DND-41 (cell line): ENCODE measurements at regions not wholly inside any gene's neighbourhood (a gene's known extent, or its start where the extent isn't known, plus 50 kb on each side); places are given as distances from the start of the nearest gene placed in this dataset.

Experiments
- ATAC-seq: fragments of 200-7000 bp; cut with Tn5 transposase; 3 replicates; pipeline ENCODE4 v1.9.1; 2021; ENCODE audit warnings: low read depth; ENCODE audit not compliant: insufficient read depth
- DNase-seq: peaks from one replicate; pipeline ENCODE4 v3.0.0-alpha.2; 2020
- H2AFZ ChIP-seq: 2 replicates; pipeline ENCODE4 v1.6.0; 2012; ENCODE audit warnings: low read depth, low read length
- H3K27ac ChIP-seq: 2 replicates; pipeline ENCODE4 v1.5.1; 2012; ENCODE audit warnings: low read length, inconsistent platforms
- H3K27me3 ChIP-seq: fragments of 200-600 bp; sonication (generic); 2 replicates; pipeline ENCODE4 v1.6.0; 2012; ENCODE audit warnings: low read length, mild to moderate bottlenecking, inconsistent platforms; ENCODE audit not compliant: insufficient read depth, poor library complexity
- H3K36me3 ChIP-seq: 2 replicates; pipeline ENCODE4 v1.5.1; 2012; ENCODE audit warnings: low read length, inconsistent platforms; ENCODE audit not compliant: insufficient read depth
- H3K4me1 ChIP-seq: 2 replicates; pipeline ENCODE4 v1.5.1; 2012; ENCODE audit warnings: mild to moderate bottlenecking, low read length; ENCODE audit not compliant: insufficient read depth
- H3K4me2 ChIP-seq: 2 replicates; pipeline ENCODE4 v1.6.0; 2012; ENCODE audit warnings: mild to moderate bottlenecking, moderate library complexity, low read length, inconsistent platforms; ENCODE audit not compliant: insufficient read depth
- H3K4me3 ChIP-seq, 2 experiments: fragments of 200-600 bp in 1 of 2; shearing (Covaris generic) in 1 of 2; 2 replicates each; pipeline ENCODE4 v1.5.1; 2012 to 2016; ENCODE audit warnings: inconsistent platforms in 2 of 2, low read length in 2 of 2, mild to moderate bottlenecking in 2 of 2, low read depth in 1 of 2, moderate library complexity in 1 of 2
- H3K79me2 ChIP-seq: 2 replicates; pipeline ENCODE4 v1.6.0; 2012; ENCODE audit warnings: low read length, inconsistent platforms; ENCODE audit not compliant: insufficient read depth
- H3K9ac ChIP-seq: 2 replicates; pipeline ENCODE4 v1.6.0; 2012; ENCODE audit warnings: low read depth, mild to moderate bottlenecking, inconsistent platforms, low read length, moderate library complexity
- H3K9me3 ChIP-seq: 2 replicates; pipeline ENCODE4 v1.5.1; 2012; ENCODE audit warnings: low read length, moderate library complexity, mild to moderate bottlenecking, inconsistent platforms; ENCODE audit not compliant: insufficient read depth, severe bottlenecking
- H4K20me1 ChIP-seq: 2 replicates; pipeline ENCODE4 v1.6.0; 2012; ENCODE audit warnings: low read length; ENCODE audit not compliant: insufficient read depth
- EZH2 ChIP-seq: IDR thresholded peaks from 3 replicates; pipeline ENCODE4 v1.6.1; 2012; ENCODE audit warnings: borderline replicate concordance, low read depth, mild to moderate bottlenecking, moderate library complexity, low read length, inconsistent platforms; ENCODE audit not compliant: severe bottlenecking
- TF ChIP-seq, protein P1 (sequence below): IDR thresholded peaks from 2 replicates; pipeline ENCODE4 v1.5.1; 2012; ENCODE audit warnings: borderline replicate concordance, low read length, moderate library complexity, mild to moderate bottlenecking; ENCODE audit not compliant: poor library complexity, severe bottlenecking; ENCODE audit errors: extremely low read depth

DNA sequence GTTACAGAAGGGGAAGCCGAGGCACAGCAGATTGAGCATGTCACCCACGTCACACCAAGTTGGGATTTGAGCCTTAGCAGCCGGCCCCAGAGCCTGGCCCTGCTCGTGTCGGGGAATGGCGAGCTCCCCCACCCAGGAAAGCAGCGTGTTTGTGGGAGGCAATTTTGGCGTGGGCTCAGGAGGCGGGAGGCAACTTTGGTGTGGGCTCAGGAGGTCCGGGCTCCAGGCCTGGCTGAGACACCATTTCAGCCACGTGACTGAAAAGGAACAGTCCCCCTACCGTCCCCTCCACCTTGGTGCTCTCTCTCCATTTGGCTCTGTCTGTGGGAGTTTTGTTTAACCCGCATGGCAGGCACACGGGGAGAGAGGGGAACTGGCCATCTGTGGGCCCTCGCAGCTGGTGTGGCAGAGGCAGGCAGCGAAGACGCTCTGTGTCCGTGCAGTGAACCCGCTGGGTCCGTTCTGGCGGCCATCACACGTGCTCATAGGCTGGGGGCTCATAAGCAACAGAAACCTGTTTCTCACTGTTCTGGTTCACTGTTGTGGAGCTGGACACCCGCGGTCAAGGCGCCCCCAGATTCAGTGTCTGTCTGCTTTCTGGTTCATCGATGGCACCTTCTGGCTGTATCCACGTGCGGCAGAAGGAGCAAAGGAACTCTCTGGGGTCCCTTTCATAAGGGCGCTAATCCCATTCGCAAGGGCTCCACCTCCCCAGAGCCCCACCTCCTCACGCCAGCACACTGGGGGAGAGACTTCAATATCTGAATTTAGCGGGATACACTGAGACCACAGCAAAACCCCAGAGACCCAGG is 110.2 kb downstream of the CRYAA start:
- H3K27me3 ChIP-seq: no peaks in the 10 kb centered on the region
- no peak overlapping the region for H3K4me2 ChIP-seq
- H3K27ac ChIP-seq: no peak overlapping the region
- no peak overlapping the region for H3K4me3 ChIP-seq
- H3K4me1 ChIP-seq: no peaks in the 10 kb centered on the region
- H3K79me2 ChIP-seq: no peaks in the 10 kb centered on the region
- H3K9me3 ChIP-seq: no peaks in the 10 kb centered on the region
- ATAC-seq: no peak
- TF ChIP-seq EZH2: no peak
- TF ChIP-seq, protein P1, sequence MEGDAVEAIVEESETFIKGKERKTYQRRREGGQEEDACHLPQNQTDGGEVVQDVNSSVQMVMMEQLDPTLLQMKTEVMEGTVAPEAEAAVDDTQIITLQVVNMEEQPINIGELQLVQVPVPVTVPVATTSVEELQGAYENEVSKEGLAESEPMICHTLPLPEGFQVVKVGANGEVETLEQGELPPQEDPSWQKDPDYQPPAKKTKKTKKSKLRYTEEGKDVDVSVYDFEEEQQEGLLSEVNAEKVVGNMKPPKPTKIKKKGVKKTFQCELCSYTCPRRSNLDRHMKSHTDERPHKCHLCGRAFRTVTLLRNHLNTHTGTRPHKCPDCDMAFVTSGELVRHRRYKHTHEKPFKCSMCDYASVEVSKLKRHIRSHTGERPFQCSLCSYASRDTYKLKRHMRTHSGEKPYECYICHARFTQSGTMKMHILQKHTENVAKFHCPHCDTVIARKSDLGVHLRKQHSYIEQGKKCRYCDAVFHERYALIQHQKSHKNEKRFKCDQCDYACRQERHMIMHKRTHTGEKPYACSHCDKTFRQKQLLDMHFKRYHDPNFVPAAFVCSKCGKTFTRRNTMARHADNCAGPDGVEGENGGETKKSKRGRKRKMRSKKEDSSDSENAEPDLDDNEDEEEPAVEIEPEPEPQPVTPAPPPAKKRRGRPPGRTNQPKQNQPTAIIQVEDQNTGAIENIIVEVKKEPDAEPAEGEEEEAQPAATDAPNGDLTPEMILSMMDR: no peak
- no peak for DNase-seq
- H2AFZ ChIP-seq: no peak overlapping the region
- H4K20me1 ChIP-seq: no peaks in the 10 kb centered on the region; the same call in 1 of the 2 replicates
- no peaks in the 10 kb centered on the region for H3K36me3 ChIP-seq
- no peak overlapping the region for H3K9ac ChIP-seq

DNA sequence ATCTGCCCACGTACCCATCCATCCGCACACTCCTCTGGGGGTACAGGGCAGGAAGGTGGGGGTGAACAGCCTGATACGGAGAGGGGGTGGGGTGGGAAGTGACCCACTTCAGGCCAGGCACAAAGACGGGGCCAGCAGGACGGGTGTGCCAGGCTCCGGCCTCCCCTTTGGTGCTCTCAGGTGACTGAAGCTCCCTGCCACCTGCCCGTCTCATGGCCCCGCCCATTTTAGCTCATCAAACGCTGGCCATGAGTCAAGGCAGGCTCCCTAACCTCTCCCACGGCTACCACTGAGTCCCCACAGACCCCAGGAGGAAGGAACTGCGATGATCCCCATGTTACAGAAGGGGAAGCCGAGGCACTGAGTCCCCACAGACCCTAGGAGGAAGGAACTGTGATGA is 109.6 kb downstream of the CRYAA start:
- Histone ChIP-seq H3K4me1 (no peaks in the 10 kb centered on the region), H3K4me2 (no peak overlapping the region), H2AFZ (no peak overlapping the region), H3K9ac (no peak overlapping the region), H3K36me3 (no peaks in the 10 kb centered on the region), H4K20me1 (no peaks in the 10 kb centered on the region; the same call in 1 of the 2 replicates), H3K4me3 (no peak overlapping the region), H3K79me2 (no peaks in the 10 kb centered on the region), H3K27me3 (no peaks in the 10 kb centered on the region), H3K9me3 (no peaks in the 10 kb centered on the region), H3K27ac (no peak overlapping the region)
- no peak for ATAC-seq
- no peak for TF ChIP-seq EZH2
- TF ChIP-seq, protein P1: no peak
- DNase-seq: no peak

DNA sequence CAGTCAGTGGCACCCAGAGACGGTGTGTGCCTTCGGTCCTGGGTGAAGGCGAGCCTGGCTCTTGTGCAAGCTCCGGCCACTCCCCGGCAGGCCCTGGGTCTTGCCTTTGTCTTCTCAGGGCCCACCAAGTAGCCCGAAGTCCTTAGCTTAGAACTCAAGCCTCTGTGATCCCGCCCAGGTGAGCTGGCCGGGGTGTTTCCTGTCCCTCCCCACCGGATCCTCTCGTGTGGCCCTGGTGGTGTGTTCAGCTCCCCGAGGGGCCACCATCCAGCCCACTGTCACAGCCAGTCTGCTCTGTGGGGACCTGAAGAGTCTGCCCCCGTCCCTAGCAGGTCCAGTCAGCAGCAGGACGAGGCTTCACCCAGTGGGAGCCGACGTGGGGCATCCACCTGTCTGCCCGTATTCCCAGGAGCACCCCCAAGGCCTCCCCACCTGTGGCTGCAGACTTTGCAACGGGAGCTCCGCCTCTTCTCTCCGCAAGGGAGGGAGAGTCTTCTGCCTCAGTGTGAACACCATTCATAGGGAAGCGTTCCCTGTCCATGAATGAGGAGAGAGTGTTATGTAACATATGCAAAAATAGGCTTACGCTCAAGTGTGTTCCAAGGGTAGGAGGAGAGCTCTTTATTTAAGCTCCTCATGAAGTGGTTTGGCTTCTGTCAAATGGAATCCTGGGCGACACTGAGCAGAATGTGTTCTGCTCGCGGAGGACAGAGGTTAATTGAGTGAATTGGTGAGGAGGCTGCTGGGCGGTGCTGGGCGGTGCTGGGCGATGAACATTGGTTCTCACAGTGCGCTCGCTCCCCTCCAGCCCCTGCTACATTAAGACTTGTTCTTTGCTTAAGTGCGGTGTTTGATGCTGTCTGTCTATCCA is 108.9 kb downstream of the CRYAA start:
- Histone ChIP-seq H3K36me3 (no peaks in the 10 kb centered on the region), H2AFZ (no peak overlapping the region), H3K27me3 (no peaks in the 10 kb centered on the region), H3K9ac (no peak overlapping the region), H3K4me2 (no peak overlapping the region), H3K9me3 (no peaks in the 10 kb centered on the region), H3K27ac (no peak overlapping the region), H4K20me1 (no peaks in the 10 kb centered on the region; the same call in 1 of the 2 replicates), H3K4me1 (no peaks in the 10 kb centered on the region), H3K4me3 (no peak overlapping the region), H3K79me2 (no peaks in the 10 kb centered on the region)
- ATAC-seq (no peak), DNase-seq (no peak)
- TF ChIP-seq EZH2: no peak
- TF ChIP-seq, protein P1: no peak
